Lung (tissue), 11 donors: ENCODE measurements at regions not wholly inside any gene's neighbourhood (a gene's known extent, or its start where the extent isn't known, plus 50 kb on each side); places are given as distances from the start of the nearest gene placed in this dataset.

Experiments used
- ATAC-seq: fragments of 200-7000 bp; cut with Tn5 transposase; one replicate; pipeline ENCODE4 v1.9.1; 2020; ENCODE audit warnings: moderate number of reproducible peaks; ENCODE audit not compliant: insufficient read depth, low FRiP score
- DNase-seq, 3 donors: peaks; one replicate each; pipeline ENCODE4 v3.0.0-alpha.2; 2013 to 2017
- H3K27ac ChIP-seq, 2 donors: one replicate each; pipeline ENCODE4 v1.5.1; 2013; ENCODE audit warnings: mild to moderate bottlenecking in 2 of 2, moderate library complexity in 2 of 2, control low read depth in 1 of 2, inconsistent platforms in 1 of 2, low read depth in 1 of 2, low read length in 1 of 2
- H3K27me3 ChIP-seq, 3 donors: one replicate each; pipeline ENCODE4 v1.5.1; 2013; ENCODE audit warnings: low read length in 2 of 3; ENCODE audit not compliant: control insufficient read depth in 3 of 3, insufficient read depth in 3 of 3
- H3K36me3 ChIP-seq, 4 donors: one replicate each; pipeline ENCODE4 v1.5.1; 2013; ENCODE audit warnings: low read length in 4 of 4, mild to moderate bottlenecking in 1 of 4, moderate library complexity in 1 of 4; ENCODE audit not compliant: control insufficient read depth in 4 of 4, insufficient read depth in 4 of 4
- H3K4me1 ChIP-seq, 5 donors: one replicate each; pipeline ENCODE4 v1.5.1; 2013; ENCODE audit warnings: low read length in 5 of 5, mild to moderate bottlenecking in 2 of 5, moderate library complexity in 1 of 5; ENCODE audit not compliant: control insufficient read depth in 5 of 5, insufficient read depth in 5 of 5
- H3K4me3 ChIP-seq: one replicate; pipeline ENCODE4 v1.5.1; 2013; ENCODE audit warnings: mild to moderate bottlenecking, control low read depth, moderate library complexity
- H3K9ac ChIP-seq, 2 donors: one replicate each; pipeline ENCODE4 v1.5.1; 2013; ENCODE audit warnings: low read length in 2 of 2, control low read depth in 1 of 2; ENCODE audit not compliant: insufficient read depth in 1 of 2
- H3K9me3 ChIP-seq, 4 donors: one replicate each; pipeline ENCODE4 v1.5.1; 2013; ENCODE audit warnings: low read length in 3 of 4, mild to moderate bottlenecking in 1 of 4, moderate library complexity in 1 of 4; ENCODE audit not compliant: control insufficient read depth in 4 of 4, insufficient read depth in 3 of 4
- WGBS, 2 donors: extraction: QIAGEN DNeasy Blood & Tissue Kit; methylation state at CpG; one replicate each; pipeline ENCODE4 v1.1.7; 2013; 5-methylcytosine and 5-hydroxymethylcytosine counted together
- TF ChIP-seq, protein P1 (sequence below): IDR thresholded peaks from 2 replicates; pipeline ENCODE4 v1.5.1; 2012; ENCODE audit warnings: mild to moderate bottlenecking; ENCODE audit errors: control extremely low read depth, extremely low read depth
- donor health status: control.
- donor health status: control.
- donor health status: Bipolar disorder and iron deficiency.
- donor health status: healthy.
- donor health status: DM: yes; HTN: yes; CAD: no.

DNA sequence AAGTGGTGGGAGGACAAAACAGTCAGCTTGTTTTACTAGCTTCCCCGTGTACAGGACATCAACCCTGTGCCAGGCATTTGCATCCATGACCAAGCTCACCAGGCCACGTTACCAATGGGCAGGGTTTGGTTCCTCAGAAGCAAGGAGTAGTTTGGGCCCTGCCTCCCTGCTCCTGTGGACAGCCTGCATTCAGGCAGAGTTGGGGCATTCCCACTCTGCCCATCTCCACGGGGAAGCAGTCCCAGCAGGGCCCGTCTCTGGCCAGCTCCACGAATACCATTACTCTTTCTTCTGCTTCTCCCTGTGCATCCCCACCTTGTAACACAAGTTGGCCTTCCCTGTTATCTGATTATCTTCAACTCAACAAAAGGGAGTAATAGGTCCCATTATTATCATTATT lies 54.0 kb upstream of the RIOK3 start:
- no peak overlapping the region for H3K27ac ChIP-seq
- no peaks in the 10 kb centered on the region for H3K36me3 ChIP-seq
- ATAC-seq, result no peak
- H3K9ac ChIP-seq, result no peak overlapping the region
- no peak for DNase-seq
- H3K9me3 ChIP-seq, result no peaks in the 10 kb centered on the region
- H3K4me1 ChIP-seq, result peaks cover 0 to 8% (median 5%) of the 10 kb centered on the region in 5 donors
- TF ChIP-seq, protein P1, sequence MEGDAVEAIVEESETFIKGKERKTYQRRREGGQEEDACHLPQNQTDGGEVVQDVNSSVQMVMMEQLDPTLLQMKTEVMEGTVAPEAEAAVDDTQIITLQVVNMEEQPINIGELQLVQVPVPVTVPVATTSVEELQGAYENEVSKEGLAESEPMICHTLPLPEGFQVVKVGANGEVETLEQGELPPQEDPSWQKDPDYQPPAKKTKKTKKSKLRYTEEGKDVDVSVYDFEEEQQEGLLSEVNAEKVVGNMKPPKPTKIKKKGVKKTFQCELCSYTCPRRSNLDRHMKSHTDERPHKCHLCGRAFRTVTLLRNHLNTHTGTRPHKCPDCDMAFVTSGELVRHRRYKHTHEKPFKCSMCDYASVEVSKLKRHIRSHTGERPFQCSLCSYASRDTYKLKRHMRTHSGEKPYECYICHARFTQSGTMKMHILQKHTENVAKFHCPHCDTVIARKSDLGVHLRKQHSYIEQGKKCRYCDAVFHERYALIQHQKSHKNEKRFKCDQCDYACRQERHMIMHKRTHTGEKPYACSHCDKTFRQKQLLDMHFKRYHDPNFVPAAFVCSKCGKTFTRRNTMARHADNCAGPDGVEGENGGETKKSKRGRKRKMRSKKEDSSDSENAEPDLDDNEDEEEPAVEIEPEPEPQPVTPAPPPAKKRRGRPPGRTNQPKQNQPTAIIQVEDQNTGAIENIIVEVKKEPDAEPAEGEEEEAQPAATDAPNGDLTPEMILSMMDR, result no peak
- H3K27me3 ChIP-seq, result no peaks in the 10 kb centered on the region
- 93% methylated on average over 5 of the region's 5 CpGs for WGBS, 2 donors
- no peak overlapping the region for H3K4me3 ChIP-seq

DNA sequence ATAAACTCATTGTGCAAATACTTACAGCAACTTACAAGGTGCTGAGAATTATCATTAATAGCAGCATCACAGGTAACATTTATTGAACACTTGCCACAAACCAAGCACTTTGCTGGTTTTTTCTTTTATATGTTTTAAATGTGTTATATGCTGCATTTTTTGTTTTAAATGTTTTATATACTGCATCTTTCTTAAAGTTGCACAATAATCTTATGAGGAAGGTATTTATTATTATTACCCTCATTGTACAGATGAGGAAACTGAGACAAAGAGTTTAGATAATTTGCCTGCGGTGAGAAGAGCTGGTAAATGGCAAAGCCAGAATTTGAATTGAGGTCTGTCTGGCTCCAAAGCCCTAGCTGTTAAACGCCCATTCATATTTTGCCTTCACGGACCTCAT lies 52.2 kb upstream of the RIOK3 start:
- no peak overlapping the region for H3K27ac ChIP-seq

DNA sequence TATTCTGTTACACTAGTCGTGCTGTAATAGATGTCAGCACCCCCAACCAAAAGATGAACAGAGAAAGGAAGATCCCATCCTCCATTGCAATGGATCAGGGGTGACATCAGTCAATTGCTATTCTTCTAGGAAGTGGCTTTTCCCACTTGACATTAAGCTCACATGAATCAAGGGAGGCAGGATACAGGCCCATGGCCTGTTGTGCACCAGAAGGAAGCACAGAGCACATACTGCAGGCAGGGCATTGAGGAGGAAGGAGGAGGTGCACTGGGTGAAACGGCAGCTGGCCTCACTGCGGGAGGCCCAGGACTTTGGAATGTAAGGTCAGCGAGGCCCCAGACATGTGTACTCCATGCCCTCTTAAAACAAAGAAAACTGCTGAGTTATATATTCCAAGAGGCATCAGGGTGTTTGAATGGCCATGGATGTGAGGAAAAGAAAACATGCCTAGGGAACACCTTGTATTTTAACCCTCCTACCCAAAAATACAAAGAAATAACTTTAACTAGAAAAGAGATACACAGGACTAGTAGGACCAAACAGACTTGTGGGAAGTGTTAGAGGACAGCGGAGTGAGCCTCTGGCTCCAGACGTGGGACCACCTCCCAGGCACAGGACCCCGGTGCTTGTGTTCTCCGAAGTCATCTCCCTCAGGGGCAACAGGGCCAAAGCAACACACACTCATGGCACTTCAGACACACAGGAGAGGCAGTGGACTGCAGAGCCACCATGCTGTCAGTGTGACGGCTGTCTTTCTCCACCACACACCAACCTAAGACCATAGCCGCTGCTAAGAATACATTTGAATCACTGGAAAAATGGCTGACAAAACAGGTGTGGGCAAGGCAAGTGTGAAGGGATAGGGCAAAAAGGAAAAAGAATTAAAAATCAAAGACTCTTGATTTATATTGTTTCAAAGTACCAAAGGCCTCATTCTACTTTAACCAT lies 51.4 kb upstream of the RIOK3 start:
- peaks cover 0 to 8% (median 5%) of the 10 kb centered on the region in 5 donors for H3K4me1 ChIP-seq
- no peaks in the 10 kb centered on the region for H3K27me3 ChIP-seq
- 71 to 84% methylated on average over 10 of the region's 10 CpGs for WGBS, 2 donors
- H3K36me3 ChIP-seq, result no peaks in the 10 kb centered on the region
- peak; percentile 65 for ATAC-seq
- DNase-seq, result peak; percentile 55 to 59 (median 58)
- no peaks in the 10 kb centered on the region for H3K9me3 ChIP-seq
- no peak overlapping the region for H3K9ac ChIP-seq
- H3K4me3 ChIP-seq, result no peak overlapping the region
- TF ChIP-seq, protein P1, result no peak
- peak overlapping the region in 1 of 2 donors; percentile 64 for H3K27ac ChIP-seq

More for the DNA sequence above, 52.2 kb upstream of the RIOK3 start:
- Histone ChIP-seq H3K36me3 (no peaks in the 10 kb centered on the region), H3K9me3 (no peaks in the 10 kb centered on the region), H3K9ac (no peak overlapping the region), H3K27me3 (no peaks in the 10 kb centered on the region), H3K4me3 (no peak overlapping the region), H3K4me1 (peaks cover 0 to 8% (median 5%) of the 10 kb centered on the region in 5 donors)
- WGBS, 2 donors, result 94 to 96% methylated on average over 3 of the region's 3 CpGs
- TF ChIP-seq, protein P1, result no peak
- DNase-seq (no peak), ATAC-seq (no peak)
